GM23338 (cell line): ENCODE measurements at regions not wholly inside any gene's neighbourhood (a gene's known extent, or its start where the extent isn't known, plus 50 kb on each side); places are given as distances from the start of the nearest gene placed in this dataset.
A peak's percentile ranks its signal among the peaks of the same experiment; 100 is the strongest.

ENCODE experiments used
- ATAC-seq: fragments of 200-7000 bp; cut with Tn5 transposase; 3 replicates; pipeline ENCODE4 v1.9.1; 2020
- DNase-seq: peaks from one replicate; pipeline ENCODE4 v3.0.0-alpha.2; 2015; ENCODE audit warnings: low spot score
- H2AFZ ChIP-seq: fragments of 200-600 bp; sonication (generic); 2 replicates; pipeline ENCODE4 v1.8.0; 2016; ENCODE audit warnings: antibody characterized with exemption, mild to moderate bottlenecking, moderate library complexity
- H3F3A ChIP-seq: fragments of 200-600 bp; sonication (generic); replicated peaks from 2 replicates; pipeline ENCODE4 v1.8.0; 2017; ENCODE audit warnings: antibody characterized with exemption, mixed run types, low read depth
- H3K27ac ChIP-seq: fragments of 200-600 bp; sonication (generic); 2 replicates; pipeline ENCODE4 v1.6.1; 2016; ENCODE audit warnings: low read depth
- H3K27me3 ChIP-seq: fragments of 200-600 bp; sonication (generic); 2 replicates; pipeline ENCODE4 v1.8.0; 2016; ENCODE audit warnings: mild to moderate bottlenecking, mixed run types, moderate library complexity; ENCODE audit not compliant: insufficient read depth
- H3K36me3 ChIP-seq: fragments of 200-600 bp; sonication (generic); 2 replicates; pipeline ENCODE4 v1.8.0; 2016; ENCODE audit warnings: mild to moderate bottlenecking; ENCODE audit not compliant: insufficient read depth
- H3K4me1 ChIP-seq: fragments of 200-600 bp; sonication (generic); 2 replicates; pipeline ENCODE4 v1.8.0; 2016; ENCODE audit warnings: mild to moderate bottlenecking, moderate library complexity; ENCODE audit not compliant: insufficient read depth
- H3K4me2 ChIP-seq: fragments of 200-600 bp; sonication (generic); 2 replicates; pipeline ENCODE4 v1.7.1; 2017; ENCODE audit warnings: mixed run types
- H3K4me3 ChIP-seq: fragments of 200-600 bp; sonication (generic); 2 replicates; pipeline ENCODE4 v1.6.1; 2016; ENCODE audit warnings: mixed run types
- H3K79me2 ChIP-seq: fragments of 200-600 bp; sonication (generic); replicated peaks from 2 replicates; pipeline ENCODE4 v1.8.0; 2017; ENCODE audit warnings: mild to moderate bottlenecking; ENCODE audit not compliant: insufficient read depth
- H3K9me2 ChIP-seq: fragments of 200-600 bp; sonication (generic); 2 replicates; pipeline ENCODE4 v1.8.0; 2017; ENCODE audit not compliant: insufficient read depth
- H4K20me1 ChIP-seq: fragments of 200-600 bp; sonication (generic); replicated peaks from 2 replicates; pipeline ENCODE4 v1.8.0; 2017; ENCODE audit warnings: mild to moderate bottlenecking; ENCODE audit not compliant: insufficient read depth
- H3K27ac Mint-ChIP-seq: 2 replicates; pipeline ENCODE4 v1.8.0; 2020; ENCODE audit warnings: inconsistent platforms, mild to moderate bottlenecking, moderate library complexity, mixed read lengths
- H3K27me3 Mint-ChIP-seq: 3 replicates; pipeline ENCODE4 v1.8.0; 2022; ENCODE audit warnings: low read depth, mild to moderate bottlenecking, moderate library complexity, mixed read lengths, inconsistent platforms; ENCODE audit not compliant: insufficient read depth, poor library complexity
- H3K36me3 Mint-ChIP-seq: 3 replicates; pipeline ENCODE4 v1.8.0; 2021; ENCODE audit warnings: low read depth, mild to moderate bottlenecking, inconsistent platforms, moderate library complexity, mixed read lengths
- H3K4me1 Mint-ChIP-seq: 3 replicates; pipeline ENCODE4 v1.8.0; 2020; ENCODE audit warnings: mild to moderate bottlenecking, inconsistent platforms, mixed read lengths
- H3K4me3 Mint-ChIP-seq: 3 replicates; pipeline ENCODE4 v1.8.0; 2021; ENCODE audit warnings: moderate library complexity, mild to moderate bottlenecking, inconsistent platforms, mixed read lengths
- H3K9me3 Mint-ChIP-seq: 3 replicates; pipeline ENCODE4 v1.8.0; 2020; ENCODE audit warnings: moderate library complexity, mild to moderate bottlenecking, inconsistent platforms, mixed read lengths
- CREB1 ChIP-seq: fragments of 250-450 bp; sonication (Bioruptor Pico); IDR thresholded peaks from 2 replicates; pipeline ENCODE4 v1.5.0; 2020; ENCODE audit warnings: low read depth, mild to moderate bottlenecking, moderate library complexity
- CTCF ChIP-seq, 2 experiments: fragments of 200-600 bp in 1 of 2; sonication (generic) in 1 of 2; conservative IDR thresholded peaks; 2 replicates each; pipeline versions ENCODE4 v1.5.1 to v1.6.1; 2016 to 2017; ENCODE audit warnings: antibody characterized with exemption in 2 of 2, low read depth in 2 of 2, mild to moderate bottlenecking in 2 of 2, moderate library complexity in 1 of 2
- ETS1 ChIP-seq: IDR thresholded peaks from 2 replicates; pipeline ENCODE4 v1.6.1; 2016; ENCODE audit warnings: antibody characterized with exemption
- EZH2 ChIP-seq: fragments of 200-600 bp; sonication (generic); IDR thresholded peaks from one replicate; pipeline ENCODE4 v1.8.0; 2017; ENCODE audit warnings: antibody characterized with exemption, mild to moderate bottlenecking, low read depth; ENCODE audit not compliant: unreplicated experiment
- EZH2phosphoT487 ChIP-seq: fragments of 200-600 bp; sonication (generic); IDR thresholded peaks from one replicate; pipeline ENCODE4 v1.8.1; 2018; ENCODE audit warnings: antibody characterized with exemption; ENCODE audit not compliant: unreplicated experiment
- JUNB ChIP-seq: IDR thresholded peaks from one replicate; pipeline ENCODE4 v1.6.1; 2016; ENCODE audit warnings: antibody characterized with exemption; ENCODE audit not compliant: unreplicated experiment
- ZNF114 ChIP-seq: fragments of 250-450 bp; sonication (Bioruptor Pico); IDR thresholded peaks from 2 replicates; pipeline ENCODE4 v1.5.0; 2020; ENCODE audit warnings: mild to moderate bottlenecking, moderate library complexity
- ZNF331 ChIP-seq: fragments of 250-450 bp; sonication (Bioruptor Pico); IDR thresholded peaks from 2 replicates; pipeline ENCODE4 v1.5.0; 2020; ENCODE audit warnings: low read depth, mild to moderate bottlenecking, moderate library complexity
- ZNF462 ChIP-seq: fragments of 250-450 bp; sonication (Bioruptor Pico); IDR thresholded peaks from 2 replicates; pipeline ENCODE4 v1.5.0; 2020; ENCODE audit warnings: mild to moderate bottlenecking, moderate library complexity

DNA sequence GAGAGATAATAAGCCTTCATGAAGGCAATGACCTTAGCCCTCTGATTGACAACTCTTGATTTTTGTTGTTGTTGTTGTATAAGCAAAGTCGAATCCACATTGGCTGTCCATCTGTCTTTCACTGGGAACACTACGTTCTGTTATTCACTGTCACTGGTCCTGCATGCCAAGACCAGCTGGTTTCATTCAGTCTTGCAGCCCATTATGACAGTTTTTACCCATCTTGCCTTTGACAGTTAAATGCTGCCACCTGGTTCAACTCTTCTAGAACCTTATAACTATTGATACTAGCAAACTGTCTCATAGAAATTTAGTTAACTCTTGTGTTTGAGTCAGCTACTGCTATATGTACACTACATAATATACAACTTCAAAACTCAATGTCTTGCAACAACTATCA lies 382.3 kb upstream of the CDH10 start:
- Mint-ChIP-seq H3K27ac (no peak overlapping the region), H3K36me3 (no peaks in the 10 kb centered on the region), H3K4me3 (no peak overlapping the region), H3K9me3 (no peaks in the 10 kb centered on the region), H3K27me3 (peaks cover 5% of the 10 kb centered on the region), H3K4me1 (peaks cover 3% of the 10 kb centered on the region)
- Histone ChIP-seq H3K9me2 (no peaks in the 10 kb centered on the region), H3K4me3 (no peak overlapping the region), H3K36me3 (no peaks in the 10 kb centered on the region), H3F3A (no peaks in the 10 kb centered on the region), H3K4me2 (no peak overlapping the region), H4K20me1 (no peaks in the 10 kb centered on the region), H3K4me1 (peaks cover 2% of the 10 kb centered on the region), H3K27me3 (no peaks in the 10 kb centered on the region), H3K27ac (no peak overlapping the region), H2AFZ (no peak overlapping the region), H3K79me2 (no peaks in the 10 kb centered on the region)
- TF ChIP-seq JUNB (no peak), EZH2 (no peak), CTCF (conservative IDR thresholded peaks at IDR 0.05; ENCODE audit: low read depth in 2 of 2) (no peak)
- ATAC-seq, result no peak
- no peak for DNase-seq

DNA sequence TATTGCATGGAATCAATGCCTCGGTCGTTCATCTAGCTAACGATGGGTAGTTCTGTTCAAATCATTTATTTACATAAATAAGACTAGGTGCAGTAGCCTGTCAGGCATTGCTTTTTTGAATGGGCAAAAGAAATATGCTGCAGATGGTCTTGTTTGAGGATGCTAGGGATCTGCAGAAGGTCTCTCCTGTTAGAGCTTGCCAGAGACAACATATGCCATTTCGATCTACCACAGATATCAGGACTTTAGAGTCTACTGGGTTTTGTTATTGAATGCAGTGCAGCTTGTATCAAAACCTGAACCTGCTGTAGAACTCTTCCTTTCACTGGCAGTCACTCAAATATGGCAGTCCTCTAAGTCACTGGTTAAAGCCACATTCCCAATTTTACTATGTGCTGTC lies 381.1 kb upstream of the CDH10 start:
- no peaks in the 10 kb centered on the region for H3K79me2 ChIP-seq
- H3K4me1 Mint-ChIP-seq, result peaks cover 15% of the 10 kb centered on the region
- no peaks in the 10 kb centered on the region for H3K36me3 ChIP-seq
- no peak overlapping the region for H3K4me2 ChIP-seq
- H3F3A ChIP-seq, result no peaks in the 10 kb centered on the region
- no peaks in the 10 kb centered on the region for H3K27me3 ChIP-seq
- H2AFZ ChIP-seq, result no peak overlapping the region
- TF ChIP-seq ETS1, result no peak
- no peak for TF ChIP-seq EZH2phosphoT487
- TF ChIP-seq ZNF114, result no peak
- TF ChIP-seq CREB1 (CRISPR knock-in tag), result no peak
- TF ChIP-seq EZH2, result no peak
- H3K36me3 Mint-ChIP-seq, result no peaks in the 10 kb centered on the region
- no peaks in the 10 kb centered on the region for H3K9me3 Mint-ChIP-seq
- H3K4me3 ChIP-seq, result no peak overlapping the region
- H3K27ac Mint-ChIP-seq, result no peak overlapping the region
- peaks cover 5% of the 10 kb centered on the region for H3K27me3 Mint-ChIP-seq
- peaks cover 14% of the 10 kb centered on the region for H3K4me1 ChIP-seq
- H4K20me1 ChIP-seq, result no peaks in the 10 kb centered on the region
- ATAC-seq (no peak), DNase-seq (no peak)
- H3K27ac ChIP-seq, result no peak overlapping the region
- H3K9me2 ChIP-seq, result no peaks in the 10 kb centered on the region
- H3K4me3 Mint-ChIP-seq, result no peak overlapping the region

DNA sequence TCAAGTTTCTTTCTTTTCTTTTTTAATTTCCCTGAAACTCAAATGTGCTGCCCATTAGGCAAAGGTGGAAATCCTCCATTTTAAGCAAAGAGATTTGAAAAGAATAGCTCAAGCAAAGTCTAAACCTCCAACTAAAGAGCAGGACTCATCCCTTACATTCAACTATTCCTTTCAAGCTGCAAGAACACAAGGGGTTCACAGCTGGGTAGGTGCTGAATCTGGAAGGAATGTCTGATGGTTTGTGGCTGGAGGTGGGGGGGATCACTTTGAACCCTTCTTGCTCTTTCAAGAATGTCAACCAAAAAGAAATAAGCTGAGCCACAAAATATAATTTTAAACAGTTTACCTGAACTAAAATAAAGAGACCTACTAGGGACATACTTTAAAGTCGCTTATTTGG lies 375.7 kb upstream of the CDH10 start:
- no peak overlapping the region for H3K27ac Mint-ChIP-seq
- Histone ChIP-seq H3K36me3 (no peaks in the 10 kb centered on the region), H3K27ac (no peak overlapping the region), H4K20me1 (no peaks in the 10 kb centered on the region), H3K4me2 (peak overlapping the region; percentile 27; the same call in 1 of the 2 replicates), H3K4me1 (peaks cover 31% of the 10 kb centered on the region), H3K9me2 (no peaks in the 10 kb centered on the region), H2AFZ (no peak overlapping the region; the same call in 1 of the 2 replicates), H3K27me3 (no peaks in the 10 kb centered on the region), H3K4me3 (no peak overlapping the region), H3K79me2 (no peaks in the 10 kb centered on the region), H3F3A (no peaks in the 10 kb centered on the region)
- TF ChIP-seq ZNF462 (CRISPR knock-in tag) (0 out of 2 replicates have a peak, but pooled peaks have one; percentile 45), ZNF331 (no peak)
- no peaks in the 10 kb centered on the region for H3K9me3 Mint-ChIP-seq
- peaks cover 26% of the 10 kb centered on the region for H3K4me1 Mint-ChIP-seq
- H3K4me3 Mint-ChIP-seq, result no peak overlapping the region
- H3K27me3 Mint-ChIP-seq, result peaks cover 2% of the 10 kb centered on the region
- H3K36me3 Mint-ChIP-seq, result no peaks in the 10 kb centered on the region
- ATAC-seq, result peak; percentile 90
- peak; percentile 47 for DNase-seq
